K562 (cell line): ENCODE measurements at regions not wholly inside any gene's neighbourhood (a gene's known extent, or its start where the extent isn't known, plus 50 kb on each side); places are given as distances from the start of the nearest gene placed in this dataset.

Experiments
- POLR2AphosphoS5 ChIP-seq: IDR thresholded peaks from 2 replicates; pipeline ENCODE4 v1.6.1; 2011; ENCODE audit warnings: mild to moderate bottlenecking, low read depth, low read length, moderate library complexity; ENCODE audit not compliant: control insufficient read depth, insufficient read depth
- WHSC1 ChIP-seq: IDR thresholded peaks from one replicate; pipeline ENCODE4 v1.6.1; 2012; ENCODE audit warnings: low read length, control low read depth, inconsistent platforms
- ZNF707 ChIP-seq: fragments of 250-450 bp; sonication (Bioruptor Pico); conservative IDR thresholded peaks from 2 replicates; pipeline ENCODE4 v1.8.0; 2022; ENCODE audit warnings: inconsistent platforms, mild to moderate bottlenecking, moderate library complexity

- TF ChIP-seq POLR2AphosphoS5 (no peak), WHSC1 (no peak), ZNF707 (CRISPR knock-in tag) (no peak)
Measured at GRCh38 chr18:78875778-78876650, 103.6 kb upstream of the SALL3 start.
